ENCODE measurements at regions not wholly inside any gene's neighbourhood (a gene's known extent, or its start where the extent isn't known, plus 50 kb on each side); places are given as distances from the start of the nearest gene placed in this dataset.

DNA sequence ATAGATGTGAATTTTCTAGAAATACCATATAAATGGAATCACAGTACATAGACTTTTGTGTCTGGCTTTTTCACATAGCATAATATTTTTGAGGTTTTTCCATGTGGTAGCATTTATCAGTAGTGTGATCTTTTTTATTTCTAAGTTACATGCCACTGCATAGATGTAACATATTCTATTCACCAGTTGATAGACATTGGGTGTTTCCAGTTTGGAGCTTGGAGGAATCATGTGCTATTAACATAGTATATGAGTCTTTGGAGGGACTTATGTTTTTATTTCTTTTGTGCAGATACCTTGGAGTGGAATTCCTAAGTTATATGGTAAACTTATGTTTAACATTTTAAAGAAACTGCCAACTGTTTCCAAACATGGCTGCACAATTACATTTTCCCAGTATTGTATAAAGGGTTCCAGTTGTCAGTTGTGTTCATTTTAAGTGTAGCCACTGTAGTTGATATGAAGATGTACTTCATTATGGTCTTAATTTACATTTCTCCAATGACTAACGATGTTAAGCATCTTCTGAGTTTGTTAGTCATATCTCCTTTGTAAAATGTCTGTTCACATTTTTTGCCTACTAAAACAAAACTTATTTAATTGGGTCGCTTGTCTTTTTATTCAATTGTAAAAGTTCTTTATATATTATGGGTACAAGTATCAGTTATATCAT lies 145.7 kb upstream of the TRPC6 start:
- FAIRE-seq = no peak
- CTCF ChIA-PET = interaction anchor here (1.1 kb wide), 1 partner anchor 54 kb away, joined by 3 read pairs; no protein-coding TSS in a partner anchor
- intact Hi-C loops (cut with micrococcal nuclease) = no loop called here

DNA sequence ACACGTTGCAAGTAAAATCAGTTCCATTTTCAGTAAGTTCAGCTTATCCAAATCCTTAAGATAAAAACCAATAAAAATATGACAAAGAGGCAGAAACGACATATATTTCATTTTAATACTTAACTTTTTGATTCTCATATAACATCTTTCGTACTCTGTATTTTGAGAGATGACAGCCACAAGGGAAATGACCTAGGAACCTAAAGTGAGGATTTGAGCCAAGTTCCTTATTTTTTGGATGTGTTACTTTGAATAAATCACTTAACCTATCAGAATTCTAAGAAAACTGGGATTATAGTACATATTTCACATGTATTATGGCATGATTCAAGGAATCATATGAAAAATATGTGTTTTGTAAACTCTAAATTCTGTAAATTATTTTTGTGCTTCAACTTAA lies 143.6 kb upstream of the TRPC6 start:
- no peak for FAIRE-seq
- H3K36me3 ChIP-seq (ENCODE audit: control insufficient read depth in 2 of 2, extremely low read depth in 1 of 2, insufficient read depth in 2 of 2, low read length in 2 of 2) = no peaks in the 10 kb centered on the region
- H3K79me2 ChIP-seq (ENCODE audit: control insufficient read depth, insufficient read depth, low read length) = no peaks in the 10 kb centered on the region
- no peak overlapping the region for H3K4me3 ChIP-seq (replicated peaks in 1 of 3; ENCODE audit: insufficient read depth in 1 of 3, low read depth in 1 of 3, low read length in 3 of 3)
- H3K9me3 ChIP-seq (replicated peaks; ENCODE audit: control insufficient read depth, insufficient read depth, low read length) = no peaks in the 10 kb centered on the region
- TF ChIP-seq EZH2 (IDR thresholded peaks at IDR 0.05; ENCODE audit: borderline replicate concordance, low read depth, low read length, severe bottlenecking) = no peak
- TF ChIP-seq MYC (IDR thresholded peaks at IDR 0.05; ENCODE audit: low read depth, low read length) = no peak
- no peak for TF ChIP-seq POLR2A (IDR thresholded peaks at IDR 0.05; ENCODE audit: low read depth, low read length)
- TF ChIP-seq, protein P1, sequence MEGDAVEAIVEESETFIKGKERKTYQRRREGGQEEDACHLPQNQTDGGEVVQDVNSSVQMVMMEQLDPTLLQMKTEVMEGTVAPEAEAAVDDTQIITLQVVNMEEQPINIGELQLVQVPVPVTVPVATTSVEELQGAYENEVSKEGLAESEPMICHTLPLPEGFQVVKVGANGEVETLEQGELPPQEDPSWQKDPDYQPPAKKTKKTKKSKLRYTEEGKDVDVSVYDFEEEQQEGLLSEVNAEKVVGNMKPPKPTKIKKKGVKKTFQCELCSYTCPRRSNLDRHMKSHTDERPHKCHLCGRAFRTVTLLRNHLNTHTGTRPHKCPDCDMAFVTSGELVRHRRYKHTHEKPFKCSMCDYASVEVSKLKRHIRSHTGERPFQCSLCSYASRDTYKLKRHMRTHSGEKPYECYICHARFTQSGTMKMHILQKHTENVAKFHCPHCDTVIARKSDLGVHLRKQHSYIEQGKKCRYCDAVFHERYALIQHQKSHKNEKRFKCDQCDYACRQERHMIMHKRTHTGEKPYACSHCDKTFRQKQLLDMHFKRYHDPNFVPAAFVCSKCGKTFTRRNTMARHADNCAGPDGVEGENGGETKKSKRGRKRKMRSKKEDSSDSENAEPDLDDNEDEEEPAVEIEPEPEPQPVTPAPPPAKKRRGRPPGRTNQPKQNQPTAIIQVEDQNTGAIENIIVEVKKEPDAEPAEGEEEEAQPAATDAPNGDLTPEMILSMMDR (IDR thresholded peaks at IDR 0.05; ENCODE audit: extremely low read depth in 1 of 2, insufficient read depth in 1 of 2, low read depth in 1 of 2, low read length in 2 of 2) = no peak
- TF ChIP-seq GATA2 (IDR thresholded peaks at IDR 0.05; ENCODE audit: insufficient read depth, insufficient read length, low read depth, low read length) = no peak
- no peak for TF ChIP-seq JUN (IDR thresholded peaks at IDR 0.05; ENCODE audit: borderline replicate concordance, insufficient read depth, insufficient read length, low read depth)
- no peak for TF ChIP-seq FOS (IDR thresholded peaks at IDR 0.05; ENCODE audit: borderline replicate concordance, insufficient read depth, low read length)
- TF ChIP-seq POLR2AphosphoS5 (IDR thresholded peaks at IDR 0.05; ENCODE audit: insufficient read depth, low read depth, low read length) = no peak
- TF ChIP-seq, protein P2, sequence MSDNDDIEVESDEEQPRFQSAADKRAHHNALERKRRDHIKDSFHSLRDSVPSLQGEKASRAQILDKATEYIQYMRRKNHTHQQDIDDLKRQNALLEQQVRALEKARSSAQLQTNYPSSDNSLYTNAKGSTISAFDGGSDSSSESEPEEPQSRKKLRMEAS (IDR thresholded peaks at IDR 0.05; ENCODE audit: insufficient read depth, insufficient read length) = no peak
- dilution Hi-C loops (cut with MboI; ENCODE audit: extremely low pct_ligation_motif_present, low sequenced_read_pairs) (no loop called here), intact Hi-C loops (cut with micrococcal nuclease) (no loop called here)
- BruUV-seq (replicated peaks) = no TSS peak
- H4K20me1 ChIP-seq (replicated peaks; ENCODE audit: control insufficient read depth, extremely low read depth, insufficient read depth, low read length) = no peaks in the 10 kb centered on the region
- H3K4me2 ChIP-seq (ENCODE audit: insufficient read depth, low read length) = no peak overlapping the region
- H3K4me1 ChIP-seq (ENCODE audit: control insufficient read depth, extremely low read depth, insufficient read depth, low read length) = no peaks in the 10 kb centered on the region
- CTCF ChIA-PET = no interaction called here
- DNase-seq (ENCODE audit: low read depth, low spot score) = no peak
- H3K27me3 ChIP-seq (ENCODE audit: control insufficient read depth in 2 of 2, insufficient read depth in 2 of 2, low read length in 2 of 2) = no peaks in the 10 kb centered on the region
- no peak overlapping the region for H3K9ac ChIP-seq (replicated peaks; ENCODE audit: extremely low read depth, insufficient read depth, low read length)
- no peaks in the 10 kb centered on the region for H3K9me1 ChIP-seq (replicated peaks; ENCODE audit: control insufficient read depth, extremely low read depth, insufficient read depth, low read length)
- no peak overlapping the region for H3K27ac ChIP-seq (ENCODE audit: insufficient read depth, low read depth, low read length)
- no peak overlapping the region for H2AFZ ChIP-seq (ENCODE audit: low read depth, low read length)
- POLR2A ChIA-PET = no interaction called here

More for the DNA sequence above, 145.7 kb upstream of the TRPC6 start:
- Histone ChIP-seq H3K27me3 (ENCODE audit: control insufficient read depth in 2 of 2, insufficient read depth in 2 of 2, low read length in 2 of 2) (no peaks in the 10 kb centered on the region), H3K9ac (replicated peaks; ENCODE audit: extremely low read depth, insufficient read depth, low read length) (no peak overlapping the region), H3K9me3 (replicated peaks; ENCODE audit: control insufficient read depth, insufficient read depth, low read length) (no peaks in the 10 kb centered on the region), H3K27ac (ENCODE audit: insufficient read depth, low read depth, low read length) (no peak overlapping the region), H3K4me1 (ENCODE audit: control insufficient read depth, extremely low read depth, insufficient read depth, low read length) (no peaks in the 10 kb centered on the region), H3K9me1 (replicated peaks; ENCODE audit: control insufficient read depth, extremely low read depth, insufficient read depth, low read length) (no peaks in the 10 kb centered on the region), H2AFZ (ENCODE audit: low read depth, low read length) (no peak overlapping the region), H4K20me1 (replicated peaks; ENCODE audit: control insufficient read depth, extremely low read depth, insufficient read depth, low read length) (no peaks in the 10 kb centered on the region), H3K4me3 (replicated peaks in 1 of 3; ENCODE audit: insufficient read depth in 1 of 3, low read depth in 1 of 3, low read length in 3 of 3) (no peak overlapping the region), H3K79me2 (ENCODE audit: control insufficient read depth, insufficient read depth, low read length) (no peaks in the 10 kb centered on the region), H3K4me2 (ENCODE audit: insufficient read depth, low read length) (no peak overlapping the region), H3K36me3 (ENCODE audit: control insufficient read depth in 2 of 2, extremely low read depth in 1 of 2, insufficient read depth in 2 of 2, low read length in 2 of 2) (no peaks in the 10 kb centered on the region)
- TF ChIP-seq, protein P1 (IDR thresholded peaks at IDR 0.05; ENCODE audit: extremely low read depth in 1 of 2, insufficient read depth in 1 of 2, low read depth in 1 of 2, low read length in 2 of 2) = no peak
- dilution Hi-C loops (cut with MboI; ENCODE audit: extremely low pct_ligation_motif_present, low sequenced_read_pairs) = no loop called here
- POLR2A ChIA-PET = no interaction called here
- no TSS peak for BruUV-seq (replicated peaks)
- DNase-seq (ENCODE audit: low read depth, low spot score) = no peak

Data from endothelial cell of umbilical vein (primary cell).